GM12878 (cell line): ENCODE measurements at regions not wholly inside any gene's neighbourhood (a gene's known extent, or its start where the extent isn't known, plus 50 kb on each side); places are given as distances from the start of the nearest gene placed in this dataset.

Source experiments
- ATAC-seq: fragments of 200-7000 bp; cut with Tn5 transposase; 3 replicates; pipeline ENCODE4 v1.9.1; 2020; ENCODE audit warnings: mild to moderate bottlenecking, moderate library complexity
- BruUV-seq: library from RNA; stranded (reverse); fragments of 400-500 nt; replicated peaks from 2 replicates; lab custom pipeline; 2021; lab: Mats Ljungman, UMichigan
- CTCF ChIA-PET: fragments of 300-600 bp; sonication (Branson Sonifier 250); formaldehyde crosslinking; extraction: SDS; loops from one replicate; lab custom pipeline; 2021; ENCODE audit warnings: inconsistent platforms; lab: Yijun Ruan, JAX
- POLR2A ChIA-PET: fragments of 350-600 bp; formaldehyde crosslinking; extraction: SDS; loops from one replicate; lab custom pipeline; 2021; ENCODE audit warnings: inconsistent platforms; lab: Charles Lee
- RAD21 ChIA-PET: fragments of 300-600 bp; sonication (Branson Sonifier 250); formaldehyde crosslinking; loops from one replicate; lab custom pipeline; 2023; ENCODE audit warnings: antibody characterized with exemption; ENCODE audit not compliant: unreplicated experiment; lab: Charles Lee
- SMC1A ChIA-PET: fragments of 300-600 bp; sonication (Branson Sonifier 250); formaldehyde crosslinking; loops from one replicate; lab custom pipeline; 2023; ENCODE audit not compliant: unreplicated experiment, uncharacterized antibody; lab: Charles Lee
- DNase-seq: peaks from one replicate; pipeline ENCODE4 v3.0.0-alpha.2; 2011; ENCODE audit warnings: low read depth, low spot score
- FAIRE-seq: peaks from 3 replicates; lab custom pipeline; 2011; peaks lifted over from hg19 to GRCh38; lab: Jason Lieb, UNC
- H2AFZ ChIP-seq: 2 replicates; pipeline ENCODE4 v1.6.0; 2011; ENCODE audit warnings: low read depth, low read length, control low read depth; ENCODE audit not compliant: control insufficient read depth
- H3K27ac ChIP-seq: 2 replicates; pipeline ENCODE4 v1.5.1; 2011; ENCODE audit warnings: control low read depth; ENCODE audit not compliant: control insufficient read depth, insufficient read depth
- H3K27me3 ChIP-seq, 2 experiments: replicated peaks in 1 of 2; 2 replicates each; pipeline versions ENCODE4 v1.6.0 to v1.6.1; 2011; ENCODE audit warnings: low read length in 1 of 2; ENCODE audit not compliant: control insufficient read depth in 2 of 2, insufficient read depth in 2 of 2
- H3K36me3 ChIP-seq, 2 experiments: 2 replicates each; pipeline ENCODE4 v1.5.1; 2011; ENCODE audit warnings: low read length in 1 of 2; ENCODE audit not compliant: control insufficient read depth in 2 of 2, insufficient read depth in 2 of 2
- H3K4me1 ChIP-seq: 2 replicates; pipeline ENCODE4 v1.6.1; 2011; ENCODE audit warnings: mild to moderate bottlenecking, low read length, moderate library complexity, mixed read lengths; ENCODE audit not compliant: control insufficient read depth, insufficient read depth
- H3K4me2 ChIP-seq: 2 replicates; pipeline ENCODE4 v1.6.0; 2011; ENCODE audit warnings: control low read depth; ENCODE audit not compliant: control insufficient read depth, insufficient read depth
- H3K4me3 ChIP-seq: fragments of 200-600 bp; sonication (generic); 2 replicates; pipeline ENCODE4 v1.5.1; 2016
- H3K79me2 ChIP-seq: 2 replicates; pipeline ENCODE4 v1.6.0; 2011; ENCODE audit warnings: low read length; ENCODE audit not compliant: control insufficient read depth, insufficient read depth
- H3K9ac ChIP-seq: 2 replicates; pipeline ENCODE4 v1.8.0; 2011; ENCODE audit warnings: low read length, control low read depth, mixed read lengths; ENCODE audit not compliant: control insufficient read depth, insufficient read depth
- H3K9me3 ChIP-seq: replicated peaks from 3 replicates; pipeline ENCODE4 v1.5.1; 2011; ENCODE audit warnings: mild to moderate bottlenecking, low read length; ENCODE audit not compliant: control insufficient read depth, insufficient read depth
- H4K20me1 ChIP-seq: 2 replicates; pipeline ENCODE4 v1.6.0; 2011; ENCODE audit not compliant: control insufficient read depth, insufficient read depth
- CREB1 ChIP-seq: IDR thresholded peaks from 2 replicates; pipeline ENCODE4 v1.6.1; 2012; ENCODE audit warnings: low read depth, mild to moderate bottlenecking, inconsistent platforms
- FOXM1 ChIP-seq: IDR thresholded peaks from 2 replicates; pipeline ENCODE4 v1.6.1; 2012; ENCODE audit warnings: low read depth, mild to moderate bottlenecking, inconsistent platforms, low read length, moderate library complexity
- RELB ChIP-seq: fragments of 450-650 bp; IDR thresholded peaks from 2 replicates; pipeline ENCODE4 v1.6.1; 2017; ENCODE audit warnings: low read depth, mild to moderate bottlenecking, moderate library complexity
- TBL1XR1 ChIP-seq: IDR thresholded peaks from 2 replicates; pipeline ENCODE4 v1.6.1; 2012; ENCODE audit warnings: low read depth, low read length, improper control_type of control experiment
- WGBS: methylation state at CpG from one replicate; pipeline ENCODE4 v1.1.6; 2016; ENCODE audit warnings: low lambda C conversion rate; ENCODE audit not compliant: insufficient replicate concordance, insufficient coverage; ENCODE audit errors: missing lambda C conversion rate; 5-methylcytosine and 5-hydroxymethylcytosine counted together
- in situ Hi-C: fragments of 300-500 bp; cut with MboI; formaldehyde crosslinking; loops from 9 replicates; pipeline ENCODE4 v1.14.3; 2018; ENCODE audit warnings: mixed read lengths
- intact Hi-C: fragments of 100-400 bp; cut with micrococcal nuclease; formaldehyde crosslinking; loops from one replicate; pipeline ENCODE4 v1.14.2; 2022; ENCODE audit not compliant: unreplicated experiment
- TF ChIP-seq, protein P1 (sequence below): fragments of 450-650 bp; IDR thresholded peaks from 2 replicates; pipeline ENCODE4 v1.6.1; 2018; ENCODE audit warnings: borderline replicate concordance, mild to moderate bottlenecking; ENCODE audit not compliant: partially characterized antibody

GRCh38 chr2:236928380-236929037 is 157.2 kb upstream of the COPS8 start:
- Histone ChIP-seq H3K9me3 (no peaks in the 10 kb centered on the region), H3K4me1 (no peaks in the 10 kb centered on the region), H3K27me3 (0 out of 4 replicates have a peak, but pooled peaks cover 0 to 3% of the 10 kb centered on the region in 2 experiments), H3K9ac (no peak overlapping the region), H3K79me2 (no peaks in the 10 kb centered on the region), H3K27ac (no peak overlapping the region), H2AFZ (peak overlapping the region; percentile 7; the same call in 1 of the 2 replicates), H3K36me3 (no peaks in the 10 kb centered on the region), H4K20me1 (no peaks in the 10 kb centered on the region), H3K4me3 (no peak overlapping the region), H3K4me2 (peak overlapping the region; percentile 48; the same call in 1 of the 2 replicates)
- ChIA-PET RAD21 (no interaction called here), POLR2A (no interaction called here), CTCF (no interaction called here), SMC1A (interaction anchor here (1.4 kb wide), 1 partner anchor 27 kb away, joined by 4 read pairs; no protein-coding TSS in a partner anchor)
- intact Hi-C loops (no loop called here), in situ Hi-C loops (no loop called here)
- no TSS peak for BruUV-seq
- TF ChIP-seq FOXM1 (no peak), TBL1XR1 (no peak), RELB (no peak), CREB1 (no peak)
- TF ChIP-seq, protein P1, sequence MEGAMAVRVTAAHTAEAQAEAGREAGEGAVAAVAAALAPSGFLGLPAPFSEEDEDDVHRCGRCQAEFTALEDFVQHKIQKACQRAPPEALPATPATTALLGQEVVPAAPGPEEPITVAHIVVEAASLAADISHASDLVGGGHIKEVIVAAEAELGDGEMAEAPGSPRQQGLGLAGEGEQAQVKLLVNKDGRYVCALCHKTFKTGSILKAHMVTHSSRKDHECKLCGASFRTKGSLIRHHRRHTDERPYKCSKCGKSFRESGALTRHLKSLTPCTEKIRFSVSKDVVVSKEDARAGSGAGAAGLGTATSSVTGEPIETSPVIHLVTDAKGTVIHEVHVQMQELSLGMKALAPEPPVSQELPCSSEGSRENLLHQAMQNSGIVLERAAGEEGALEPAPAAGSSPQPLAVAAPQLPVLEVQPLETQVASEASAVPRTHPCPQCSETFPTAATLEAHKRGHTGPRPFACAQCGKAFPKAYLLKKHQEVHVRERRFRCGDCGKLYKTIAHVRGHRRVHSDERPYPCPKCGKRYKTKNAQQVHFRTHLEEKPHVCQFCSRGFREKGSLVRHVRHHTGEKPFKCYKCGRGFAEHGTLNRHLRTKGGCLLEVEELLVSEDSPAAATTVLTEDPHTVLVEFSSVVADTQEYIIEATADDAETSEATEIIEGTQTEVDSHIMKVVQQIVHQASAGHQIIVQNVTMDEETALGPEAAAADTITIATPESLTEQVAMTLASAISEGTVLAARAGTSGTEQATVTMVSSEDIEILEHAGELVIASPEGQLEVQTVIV: no peak
- ATAC-seq: no peak
- FAIRE-seq: no peak
- no peak for DNase-seq
- WGBS: 4% methylated on average over 8 of the region's 8 CpGs
